Gastroesophageal sphincter (tissue), 3 donors: ENCODE measurements at regions not wholly inside any gene's neighbourhood (a gene's known extent, or its start where the extent isn't known, plus 50 kb on each side); places are given as distances from the start of the nearest gene placed in this dataset.

Experiments
- CTCF ChIP-seq, 4 experiments: fragments of 200-600 bp in 2 of 4; fragments of 450-650 bp in 2 of 4; sonication (generic) in 1 of 4; IDR thresholded peaks; one replicate each; pipeline ENCODE4 v1.5.1; 2017 to 2019; ENCODE audit warnings: antibody characterized with exemption in 4 of 4, mild to moderate bottlenecking in 2 of 4, moderate library complexity in 2 of 4
- EP300 ChIP-seq: sonication (generic); formaldehyde crosslinking; IDR thresholded peaks from one replicate; pipeline ENCODE4 v1.6.1; 2017; ENCODE audit warnings: antibody characterized with exemption, mild to moderate bottlenecking
- POLR2AphosphoS5 ChIP-seq: sonication (generic); formaldehyde crosslinking; IDR thresholded peaks from one replicate; pipeline ENCODE4 v1.6.1; 2017; ENCODE audit warnings: antibody characterized with exemption

GRCh38 chr10:10788761-10789160 is 228.9 kb upstream of the CELF2 start:
- TF ChIP-seq POLR2AphosphoS5 = no peak
- no peak for TF ChIP-seq CTCF (IDR thresholded peaks at IDR 0.05)
- TF ChIP-seq EP300 = no peak
